ENCODE measurements at regions not wholly inside any gene's neighbourhood (a gene's known extent, or its start where the extent isn't known, plus 50 kb on each side); places are given as distances from the start of the nearest gene placed in this dataset.

DNA sequence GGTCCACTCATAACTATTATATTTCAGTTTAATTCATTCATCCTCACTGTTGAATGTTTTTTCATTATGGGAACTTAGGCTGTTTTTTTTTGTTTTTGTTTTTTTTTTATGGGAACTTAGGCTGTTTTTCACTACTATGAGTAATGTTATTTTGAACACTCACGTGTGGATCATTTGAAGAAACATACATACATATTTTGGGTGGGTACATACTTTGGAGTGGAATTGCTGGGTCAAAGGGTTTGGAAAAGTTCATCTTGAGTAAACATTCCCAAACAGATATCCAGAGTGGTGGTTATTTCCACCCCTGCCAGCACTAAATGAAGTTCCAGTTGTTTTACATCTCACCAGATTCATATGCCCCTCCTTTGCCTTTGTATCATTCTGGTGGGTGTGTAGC, 584.4 kb downstream of the PSAT1 start:
- TF ChIP-seq, protein P1, sequence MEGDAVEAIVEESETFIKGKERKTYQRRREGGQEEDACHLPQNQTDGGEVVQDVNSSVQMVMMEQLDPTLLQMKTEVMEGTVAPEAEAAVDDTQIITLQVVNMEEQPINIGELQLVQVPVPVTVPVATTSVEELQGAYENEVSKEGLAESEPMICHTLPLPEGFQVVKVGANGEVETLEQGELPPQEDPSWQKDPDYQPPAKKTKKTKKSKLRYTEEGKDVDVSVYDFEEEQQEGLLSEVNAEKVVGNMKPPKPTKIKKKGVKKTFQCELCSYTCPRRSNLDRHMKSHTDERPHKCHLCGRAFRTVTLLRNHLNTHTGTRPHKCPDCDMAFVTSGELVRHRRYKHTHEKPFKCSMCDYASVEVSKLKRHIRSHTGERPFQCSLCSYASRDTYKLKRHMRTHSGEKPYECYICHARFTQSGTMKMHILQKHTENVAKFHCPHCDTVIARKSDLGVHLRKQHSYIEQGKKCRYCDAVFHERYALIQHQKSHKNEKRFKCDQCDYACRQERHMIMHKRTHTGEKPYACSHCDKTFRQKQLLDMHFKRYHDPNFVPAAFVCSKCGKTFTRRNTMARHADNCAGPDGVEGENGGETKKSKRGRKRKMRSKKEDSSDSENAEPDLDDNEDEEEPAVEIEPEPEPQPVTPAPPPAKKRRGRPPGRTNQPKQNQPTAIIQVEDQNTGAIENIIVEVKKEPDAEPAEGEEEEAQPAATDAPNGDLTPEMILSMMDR (IDR thresholded peaks at IDR 0.05; ENCODE audit: low read length), result no peak
- TF ChIP-seq EZH2 (optimal IDR thresholded peaks at IDR 0.05; ENCODE audit: low read depth, low read length) (no peak), EZH2phosphoT487 (IDR thresholded peaks at IDR 0.05; ENCODE audit: low read length) (no peak)
